Breast epithelium (tissue), 4 donors: ENCODE measurements at regions not wholly inside any gene's neighbourhood (a gene's known extent, or its start where the extent isn't known, plus 50 kb on each side); places are given as distances from the start of the nearest gene placed in this dataset.

Source experiments
- DNase-seq, 2 donors: peaks; one replicate each; pipeline ENCODE4 v3.0.0-alpha.2; 2019; ENCODE audit warnings: low spot score in 2 of 2
- H3K27ac ChIP-seq, 2 donors: fragments of 200-600 bp; sonication (generic) in 1 of 2; one replicate each; pipeline ENCODE4 v1.5.1; 2016 to 2019; ENCODE audit warnings: mild to moderate bottlenecking in 1 of 2
- H3K27me3 ChIP-seq, 2 donors: fragments of 200-600 bp; sonication (generic) in 1 of 2; one replicate each; pipeline versions ENCODE4 v1.5.1 to v1.6.0; 2017 to 2019; ENCODE audit warnings: control low read depth in 1 of 2, mild to moderate bottlenecking in 1 of 2
- H3K36me3 ChIP-seq: fragments of 200-600 bp; one replicate; pipeline ENCODE4 v1.5.1; 2019
- H3K4me1 ChIP-seq, 2 donors: fragments of 200-600 bp; sonication (generic); one replicate each; pipeline ENCODE4 v1.5.1; 2016 to 2019; ENCODE audit warnings: control low read depth in 1 of 2
- H3K4me3 ChIP-seq, 3 donors: fragments of 200-600 bp; sonication (generic); 1 replicate in 2 of 3; 2 replicates in 1 of 3; pipeline ENCODE4 v1.5.1; 2016 to 2019; ENCODE audit warnings: mild to moderate bottlenecking in 3 of 3, moderate library complexity in 2 of 3
- H3K9me3 ChIP-seq, 2 donors: fragments of 200-600 bp; sonication (generic) in 1 of 2; one replicate each; pipeline ENCODE4 v1.5.1; 2016 to 2019; ENCODE audit warnings: control low read depth in 1 of 2
- POLR2A ChIP-seq: fragments of 450-650 bp; IDR thresholded peaks from one replicate; pipeline ENCODE4 v1.6.1; 2016; ENCODE audit warnings: antibody characterized with exemption, mild to moderate bottlenecking, moderate library complexity
- POLR2AphosphoS5 ChIP-seq, 3 donors: sonication (generic); formaldehyde crosslinking; IDR thresholded peaks; one replicate each; pipeline ENCODE4 v1.6.1; 2017; ENCODE audit warnings: antibody characterized with exemption in 3 of 3
- intact Hi-C: fragments of 100-400 bp; cut with DNase I; formaldehyde crosslinking; loops from one replicate; pipeline ENCODE4 v1.15.1; 2023; ENCODE audit warnings: low total_unique reads
- TF ChIP-seq, protein P1 (sequence below), 3 donors: fragments of 450-650 bp; IDR thresholded peaks; one replicate each; pipeline ENCODE4 v1.5.1; 2016 to 2017; ENCODE audit warnings: antibody characterized with exemption in 3 of 3, mild to moderate bottlenecking in 3 of 3, moderate library complexity in 3 of 3

GRCh38 chr10:110446954-110447608 is 50.6 kb upstream of the DUSP5 start:
- no peak overlapping the region for H3K27ac ChIP-seq
- DNase-seq, result peak in 1 of 2 donors; percentile 16
- TF ChIP-seq, protein P1, sequence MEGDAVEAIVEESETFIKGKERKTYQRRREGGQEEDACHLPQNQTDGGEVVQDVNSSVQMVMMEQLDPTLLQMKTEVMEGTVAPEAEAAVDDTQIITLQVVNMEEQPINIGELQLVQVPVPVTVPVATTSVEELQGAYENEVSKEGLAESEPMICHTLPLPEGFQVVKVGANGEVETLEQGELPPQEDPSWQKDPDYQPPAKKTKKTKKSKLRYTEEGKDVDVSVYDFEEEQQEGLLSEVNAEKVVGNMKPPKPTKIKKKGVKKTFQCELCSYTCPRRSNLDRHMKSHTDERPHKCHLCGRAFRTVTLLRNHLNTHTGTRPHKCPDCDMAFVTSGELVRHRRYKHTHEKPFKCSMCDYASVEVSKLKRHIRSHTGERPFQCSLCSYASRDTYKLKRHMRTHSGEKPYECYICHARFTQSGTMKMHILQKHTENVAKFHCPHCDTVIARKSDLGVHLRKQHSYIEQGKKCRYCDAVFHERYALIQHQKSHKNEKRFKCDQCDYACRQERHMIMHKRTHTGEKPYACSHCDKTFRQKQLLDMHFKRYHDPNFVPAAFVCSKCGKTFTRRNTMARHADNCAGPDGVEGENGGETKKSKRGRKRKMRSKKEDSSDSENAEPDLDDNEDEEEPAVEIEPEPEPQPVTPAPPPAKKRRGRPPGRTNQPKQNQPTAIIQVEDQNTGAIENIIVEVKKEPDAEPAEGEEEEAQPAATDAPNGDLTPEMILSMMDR (IDR thresholded peaks at IDR 0.05), result no peak
- TF ChIP-seq POLR2A (no peak), POLR2AphosphoS5 (IDR thresholded peaks at IDR 0.05) (no peak)
- H3K36me3 ChIP-seq, result no peaks in the 10 kb centered on the region
- intact Hi-C loops, result no loop called here
- no peaks in the 10 kb centered on the region for H3K4me1 ChIP-seq
- no peak overlapping the region for H3K4me3 ChIP-seq
- H3K9me3 ChIP-seq, result no peaks in the 10 kb centered on the region
- no peaks in the 10 kb centered on the region for H3K27me3 ChIP-seq

DNA sequence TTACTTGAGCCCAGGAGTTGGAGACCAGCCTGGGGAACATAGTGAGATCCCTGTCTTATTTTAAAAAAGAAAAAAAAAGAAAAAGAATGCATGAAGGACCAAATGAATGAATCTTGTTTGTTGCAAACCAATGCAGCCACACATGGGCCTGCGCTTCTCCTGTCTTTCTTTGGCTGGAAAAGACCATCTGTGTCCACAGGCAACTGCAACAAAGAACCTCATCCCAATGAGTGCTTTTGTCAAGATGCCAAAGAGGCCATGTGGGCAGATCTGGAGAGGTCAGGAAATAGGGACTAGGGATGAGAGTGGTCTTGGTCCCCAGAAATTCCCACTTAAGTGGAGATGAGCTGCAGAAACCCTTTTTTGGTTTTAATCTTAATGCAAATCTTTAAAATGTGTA is 49.8 kb upstream of the DUSP5 start:
- H3K4me3 ChIP-seq, result no peak overlapping the region
- no peak for DNase-seq
- intact Hi-C loops, result no loop called here
- H3K36me3 ChIP-seq, result no peaks in the 10 kb centered on the region
- no peaks in the 10 kb centered on the region for H3K27me3 ChIP-seq
- H3K4me1 ChIP-seq, result no peaks in the 10 kb centered on the region
- TF ChIP-seq, protein P1 (IDR thresholded peaks at IDR 0.05), result no peak
- TF ChIP-seq POLR2A (no peak), POLR2AphosphoS5 (IDR thresholded peaks at IDR 0.05) (no peak)
- no peak overlapping the region for H3K27ac ChIP-seq
- H3K9me3 ChIP-seq, result no peaks in the 10 kb centered on the region
